ENCODE measurements at regions not wholly inside any gene's neighbourhood (a gene's known extent, or its start where the extent isn't known, plus 50 kb on each side); places are given as distances from the start of the nearest gene placed in this dataset.

DNA sequence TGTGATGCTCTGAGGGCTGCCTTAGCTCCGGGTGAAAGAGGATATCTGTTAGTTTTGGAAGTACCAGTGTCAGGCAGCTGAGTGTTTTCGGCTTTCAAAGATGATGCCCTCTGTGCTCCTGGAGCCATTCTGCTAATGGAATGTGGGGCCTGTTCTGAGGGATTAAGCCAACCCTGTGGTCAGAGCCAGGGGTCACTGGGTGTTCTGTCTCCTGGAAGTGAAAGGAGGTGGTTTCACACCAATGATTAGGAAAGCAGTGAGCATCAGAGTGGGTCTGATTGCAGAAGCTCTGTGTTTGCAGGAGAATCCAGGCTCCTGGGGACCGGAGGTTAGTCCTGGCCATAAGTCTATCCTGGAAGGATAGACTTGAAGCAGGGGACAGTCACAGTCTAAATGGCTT lies 94.6 kb downstream of the UQCRFS1 start:
- TF ChIP-seq, protein P1, sequence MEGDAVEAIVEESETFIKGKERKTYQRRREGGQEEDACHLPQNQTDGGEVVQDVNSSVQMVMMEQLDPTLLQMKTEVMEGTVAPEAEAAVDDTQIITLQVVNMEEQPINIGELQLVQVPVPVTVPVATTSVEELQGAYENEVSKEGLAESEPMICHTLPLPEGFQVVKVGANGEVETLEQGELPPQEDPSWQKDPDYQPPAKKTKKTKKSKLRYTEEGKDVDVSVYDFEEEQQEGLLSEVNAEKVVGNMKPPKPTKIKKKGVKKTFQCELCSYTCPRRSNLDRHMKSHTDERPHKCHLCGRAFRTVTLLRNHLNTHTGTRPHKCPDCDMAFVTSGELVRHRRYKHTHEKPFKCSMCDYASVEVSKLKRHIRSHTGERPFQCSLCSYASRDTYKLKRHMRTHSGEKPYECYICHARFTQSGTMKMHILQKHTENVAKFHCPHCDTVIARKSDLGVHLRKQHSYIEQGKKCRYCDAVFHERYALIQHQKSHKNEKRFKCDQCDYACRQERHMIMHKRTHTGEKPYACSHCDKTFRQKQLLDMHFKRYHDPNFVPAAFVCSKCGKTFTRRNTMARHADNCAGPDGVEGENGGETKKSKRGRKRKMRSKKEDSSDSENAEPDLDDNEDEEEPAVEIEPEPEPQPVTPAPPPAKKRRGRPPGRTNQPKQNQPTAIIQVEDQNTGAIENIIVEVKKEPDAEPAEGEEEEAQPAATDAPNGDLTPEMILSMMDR (IDR thresholded peaks at IDR 0.05) = no peak
- no peak for DNase-seq
- no peaks in the 10 kb centered on the region for H3K36me3 ChIP-seq
- intact Hi-C loops (cut with DNase I) = no loop called here
- no peak overlapping the region for H3K4me3 ChIP-seq
- H3K4me1 ChIP-seq = no peaks in the 10 kb centered on the region
- no peak overlapping the region for H3K27ac ChIP-seq
- H3K9me3 ChIP-seq = no peaks in the 10 kb centered on the region
- no peaks in the 10 kb centered on the region for H3K27me3 ChIP-seq
- no peak for ATAC-seq

DNA sequence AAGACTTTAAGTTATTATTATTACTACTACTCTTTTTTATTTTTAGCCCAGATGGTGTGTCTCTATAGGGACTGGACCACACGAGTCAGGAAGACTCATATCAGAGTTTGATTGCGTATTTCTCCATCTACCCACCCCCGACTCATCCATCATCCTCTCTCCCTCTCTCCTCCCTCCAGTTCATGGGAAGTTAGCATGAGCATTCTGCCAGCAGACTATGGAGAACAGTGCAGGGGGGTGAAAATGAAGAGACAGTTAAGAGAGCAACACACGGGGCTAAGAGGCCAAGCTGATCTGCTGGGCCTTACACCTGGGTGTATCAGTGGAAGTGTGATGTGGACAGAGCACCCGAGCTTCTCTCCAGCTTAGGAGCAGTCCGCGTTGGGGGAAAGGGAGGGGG lies 95.0 kb downstream of the UQCRFS1 start:
- ATAC-seq (no peak), DNase-seq (no peak)
- no peak overlapping the region for H3K27ac ChIP-seq
- H3K4me1 ChIP-seq = no peaks in the 10 kb centered on the region
- H3K36me3 ChIP-seq = no peaks in the 10 kb centered on the region
- intact Hi-C loops (cut with DNase I) = no loop called here
- TF ChIP-seq, protein P1 (IDR thresholded peaks at IDR 0.05) = no peak
- H3K27me3 ChIP-seq = no peaks in the 10 kb centered on the region
- H3K9me3 ChIP-seq = no peaks in the 10 kb centered on the region
- H3K4me3 ChIP-seq = no peak overlapping the region

DNA sequence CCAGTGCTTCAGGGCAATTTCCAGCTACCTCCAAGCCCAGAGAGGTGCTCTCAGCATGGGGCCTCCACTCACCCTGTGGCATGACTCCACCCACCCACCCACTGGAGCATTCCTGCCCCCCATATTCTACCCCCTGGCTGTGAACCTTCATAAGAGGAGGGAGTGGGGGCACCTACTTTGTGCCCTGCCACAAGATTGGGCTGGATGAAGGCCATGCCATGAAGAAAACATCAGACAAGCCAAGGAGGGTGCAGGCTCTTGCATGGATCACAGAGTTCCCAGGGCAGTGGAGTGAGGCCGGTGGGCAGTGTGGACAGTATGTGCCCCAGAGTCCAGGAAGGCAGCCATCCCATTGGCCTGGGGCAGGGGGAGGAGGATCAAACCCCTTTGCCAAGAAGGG lies 97.8 kb downstream of the UQCRFS1 start:
- TF ChIP-seq, protein P1 (IDR thresholded peaks at IDR 0.05) = no peak
- no peak for DNase-seq

DNA sequence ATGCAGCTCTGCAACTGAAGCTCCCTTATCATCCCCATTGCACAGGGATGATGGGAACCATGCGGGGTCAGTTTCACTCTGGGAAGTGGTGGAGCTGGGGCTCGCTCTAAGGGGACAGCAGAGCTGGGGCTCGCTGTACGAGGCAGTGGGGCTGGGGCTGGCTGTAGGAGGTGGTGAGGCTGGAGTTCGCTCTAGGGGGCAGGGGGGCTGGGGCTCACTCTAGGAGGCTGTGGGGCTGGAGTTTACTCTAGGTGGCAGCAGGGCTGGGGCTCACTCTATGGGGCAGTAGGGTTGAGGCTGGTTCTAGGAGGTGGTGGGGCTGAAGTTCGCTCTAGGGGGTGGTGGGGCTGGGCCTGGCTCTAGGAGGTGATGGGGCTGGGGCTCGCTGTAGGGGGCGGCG lies 99.1 kb downstream of the UQCRFS1 start:
- ATAC-seq = peak; percentile 8
- Histone ChIP-seq H3K36me3 (no peaks in the 10 kb centered on the region), H3K4me3 (no peak overlapping the region), H3K9me3 (no peaks in the 10 kb centered on the region), H3K27ac (no peak overlapping the region), H3K27me3 (no peaks in the 10 kb centered on the region), H3K4me1 (no peaks in the 10 kb centered on the region)
- intact Hi-C loops (cut with DNase I) = no loop called here
- TF ChIP-seq, protein P1 (IDR thresholded peaks at IDR 0.05) = no peak
- no peak for DNase-seq

More for the DNA sequence above, 97.8 kb downstream of the UQCRFS1 start:
- no peaks in the 10 kb centered on the region for H3K9me3 ChIP-seq
- H3K27ac ChIP-seq = no peak overlapping the region
- no peaks in the 10 kb centered on the region for H3K4me1 ChIP-seq
- ATAC-seq = peak; percentile 13
- intact Hi-C loops (cut with DNase I) = no loop called here
- no peaks in the 10 kb centered on the region for H3K36me3 ChIP-seq
- no peak overlapping the region for H3K4me3 ChIP-seq
- no peaks in the 10 kb centered on the region for H3K27me3 ChIP-seq

DNA sequence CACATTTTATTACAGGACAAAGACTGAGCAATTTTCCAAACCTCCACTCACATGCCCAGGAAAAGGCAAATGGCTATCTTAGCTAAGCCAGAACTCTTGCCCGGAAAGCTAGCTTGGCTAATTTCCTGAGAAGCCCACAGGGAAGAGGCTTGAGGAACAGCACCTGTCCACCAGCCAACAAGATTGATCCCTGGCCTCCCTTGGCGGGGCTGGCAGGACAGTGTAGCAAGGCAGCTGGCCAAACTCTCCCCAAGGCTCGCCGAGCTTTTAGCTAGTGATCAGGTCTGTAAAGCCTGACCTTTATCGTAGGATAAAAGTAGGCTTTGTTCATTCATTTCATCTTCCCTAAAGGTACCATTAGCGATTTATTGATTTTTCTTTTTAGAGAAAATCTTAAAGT lies 101.4 kb downstream of the UQCRFS1 start:
- TF ChIP-seq, protein P1 (IDR thresholded peaks at IDR 0.05) = no peak
- intact Hi-C loops (cut with DNase I) = no loop called here
- H3K4me3 ChIP-seq = no peak overlapping the region
- H3K27ac ChIP-seq = no peak overlapping the region
- H3K4me1 ChIP-seq = no peaks in the 10 kb centered on the region
- H3K27me3 ChIP-seq = no peaks in the 10 kb centered on the region
- ATAC-seq (no peak), DNase-seq (no peak)
- H3K9me3 ChIP-seq = no peaks in the 10 kb centered on the region
- H3K36me3 ChIP-seq = no peaks in the 10 kb centered on the region

DNA sequence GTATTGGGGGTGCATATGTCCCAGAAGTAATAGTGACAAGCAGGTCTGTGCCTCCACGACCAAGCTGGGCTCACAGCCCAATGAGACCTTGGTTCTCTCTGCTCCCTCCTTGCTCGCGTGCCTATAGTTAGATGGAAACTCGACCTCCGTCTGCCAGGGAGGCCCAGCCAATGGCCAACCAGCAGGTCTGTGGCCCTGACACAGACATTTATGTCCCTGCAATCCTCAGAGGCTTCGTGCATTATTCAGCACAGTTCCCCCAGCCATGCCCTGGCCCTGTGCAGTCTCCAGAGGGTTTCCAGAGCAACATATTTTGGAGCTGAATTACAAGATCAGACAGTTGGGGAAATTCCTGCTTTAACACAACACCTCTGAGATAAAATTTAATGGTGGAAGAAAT lies 105.1 kb downstream of the UQCRFS1 start:
- Histone ChIP-seq H3K4me3 (no peak overlapping the region), H3K27ac (no peak overlapping the region), H3K27me3 (no peaks in the 10 kb centered on the region), H3K4me1 (no peaks in the 10 kb centered on the region), H3K36me3 (no peaks in the 10 kb centered on the region), H3K9me3 (no peaks in the 10 kb centered on the region)
- no peak for ATAC-seq
- DNase-seq = no peak
- intact Hi-C loops (cut with DNase I) = no loop called here
- TF ChIP-seq, protein P1 (IDR thresholded peaks at IDR 0.05) = no peak

Measured in upper lobe of right lung (tissue), 1 donor.